OCI-M1 (cell line): ENCODE measurements at regions not wholly inside any gene's neighbourhood (a gene's known extent, or its start where the extent isn't known, plus 50 kb on each side); places are given as distances from the start of the nearest gene placed in this dataset.

Source experiments
- DNase-seq: peaks from one replicate; lab custom pipeline; 2025; lab: John Stamatoyannopoulos, UW

GRCh38 chr6:68391953-68392352 lies 243.1 kb upstream of the ADGRB3 start:
- no peak for DNase-seq

GRCh38 chr6:68372991-68373390 lies 262.1 kb upstream of the ADGRB3 start:
- peak; percentile 61 for DNase-seq

GRCh38 chr6:68368845-68369244 lies 266.2 kb upstream of the ADGRB3 start:
- no peak for DNase-seq

- no peak for DNase-seq
Observed at GRCh38 chr6:68364271-68364805, 270.7 kb upstream of the ADGRB3 start.

- DNase-seq, result peak; percentile 93
Observed at GRCh38 chr6:68343901-68344300, 291.2 kb upstream of the ADGRB3 start.

GRCh38 chr6:68342286-68342685 lies 292.8 kb upstream of the ADGRB3 start:
- no peak for DNase-seq

- no peak for DNase-seq
Observed at GRCh38 chr6:68339488-68340131, 295.5 kb upstream of the ADGRB3 start.

GRCh38 chr6:68333442-68333841 lies 301.6 kb upstream of the ADGRB3 start:
- no peak for DNase-seq

- DNase-seq, result no peak
Observed at GRCh38 chr6:68328156-68328555, 306.9 kb upstream of the ADGRB3 start.

GRCh38 chr6:68326762-68327161 lies 308.3 kb upstream of the ADGRB3 start:
- no peak for DNase-seq

- DNase-seq, result no peak
Observed at GRCh38 chr6:68317366-68317765, 317.7 kb upstream of the ADGRB3 start.

GRCh38 chr6:68313911-68314310 lies 321.2 kb upstream of the ADGRB3 start:
- peak; percentile 79 for DNase-seq

GRCh38 chr6:68307301-68307700 lies 327.8 kb upstream of the ADGRB3 start:
- DNase-seq, result no peak

- no peak for DNase-seq
Observed at GRCh38 chr6:68296126-68296525, 339.0 kb upstream of the ADGRB3 start.

GRCh38 chr6:68282646-68283045 lies 352.4 kb upstream of the ADGRB3 start:
- DNase-seq, result no peak

- no peak for DNase-seq
Observed at GRCh38 chr6:68279793-68280557, 355.1 kb upstream of the ADGRB3 start.

- DNase-seq, result no peak
Observed at GRCh38 chr6:68273297-68273696, 361.8 kb upstream of the ADGRB3 start.

GRCh38 chr6:68256391-68256790 lies 378.7 kb upstream of the ADGRB3 start:
- DNase-seq, result no peak

GRCh38 chr6:68252632-68253031 lies 382.4 kb upstream of the ADGRB3 start:
- peak; percentile 86 for DNase-seq

- no peak for DNase-seq
Observed at GRCh38 chr6:68247782-68248181, 387.3 kb upstream of the ADGRB3 start.

GRCh38 chr6:68240726-68241125 lies 394.4 kb upstream of the ADGRB3 start:
- peak; percentile 80 for DNase-seq

- peak; percentile 70 for DNase-seq
Observed at GRCh38 chr6:68239034-68239433, 396.0 kb upstream of the ADGRB3 start.

GRCh38 chr6:68238097-68238601 lies 396.9 kb upstream of the ADGRB3 start:
- peak; percentile 90 for DNase-seq
